HG02588 (cell line): ENCODE measurements at regions not wholly inside any gene's neighbourhood (a gene's known extent, or its start where the extent isn't known, plus 50 kb on each side); places are given as distances from the start of the nearest gene placed in this dataset.
"Not testable (repeated sequence)": the region's sequence is repeated elsewhere in the genome, so short reads cannot be mapped to it uniquely, and the experiment has no call there.

Source experiments
- ATAC-seq: cut with Tn5 transposase; IDR thresholded peaks from one replicate; pipeline ENCODE4 v1.9.1; 2021; ENCODE audit warnings: mild to moderate bottlenecking, moderate library complexity; ENCODE audit not compliant: unreplicated experiment

DNA sequence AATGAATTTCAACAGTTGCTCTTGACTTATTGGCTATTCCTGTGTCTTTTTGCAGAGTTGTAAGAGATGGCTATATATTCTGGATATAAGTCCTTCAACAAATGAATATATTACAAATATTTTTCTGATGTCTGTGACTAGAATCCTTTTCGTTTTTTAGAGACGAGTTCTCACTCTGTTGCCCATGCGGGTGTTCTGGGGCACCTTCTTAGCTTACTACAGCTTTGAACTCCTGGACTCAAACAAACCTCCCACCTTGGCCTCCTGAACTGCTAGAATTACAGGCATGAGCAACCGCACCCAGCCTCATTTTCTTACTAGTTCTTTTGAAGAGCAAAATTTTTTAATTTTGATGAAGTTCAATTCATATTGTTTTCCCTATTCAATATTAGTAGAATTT, 287.8 kb downstream of the LIG4 start:
- ATAC-seq = no peak

DNA sequence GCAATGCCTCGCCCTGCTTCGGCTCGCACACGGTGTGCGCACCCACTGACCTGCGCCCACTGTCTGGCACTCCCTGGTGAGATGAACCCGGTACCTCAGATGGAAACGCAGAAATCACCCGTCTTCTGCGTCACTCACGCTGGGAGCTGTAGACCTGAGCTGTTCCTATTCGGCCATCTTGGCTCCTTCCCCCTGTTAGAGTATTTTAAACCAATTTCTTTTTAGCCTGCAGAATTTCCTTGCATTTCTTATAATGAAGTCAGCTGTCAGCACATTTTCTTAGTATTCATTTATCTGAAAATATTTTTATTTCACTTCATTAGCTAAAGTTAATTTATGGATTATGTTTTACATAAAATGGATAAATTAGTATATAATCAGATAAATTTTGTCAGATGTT, 288.8 kb downstream of the LIG4 start:
- not testable (repeated sequence) for ATAC-seq

DNA sequence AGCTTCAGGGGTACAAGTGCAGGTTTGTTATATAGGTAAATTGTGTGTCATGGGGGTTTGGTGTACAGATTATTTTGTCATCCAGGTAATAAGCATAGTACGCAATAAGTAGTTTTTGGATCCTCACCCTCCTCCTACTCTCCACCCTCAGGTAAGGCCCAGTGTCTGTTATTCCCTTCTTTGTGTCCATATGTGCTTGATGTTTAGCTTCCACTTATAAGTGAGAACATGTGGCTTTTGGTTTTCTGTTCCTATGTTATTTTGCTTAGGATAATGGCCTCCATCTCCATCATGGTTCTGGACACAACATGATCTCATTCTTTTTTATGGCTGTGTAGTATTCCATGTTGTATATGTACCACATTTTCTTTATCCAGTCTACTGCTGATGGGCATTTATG, 298.4 kb downstream of the LIG4 start:
- ATAC-seq = not testable (repeated sequence)

DNA sequence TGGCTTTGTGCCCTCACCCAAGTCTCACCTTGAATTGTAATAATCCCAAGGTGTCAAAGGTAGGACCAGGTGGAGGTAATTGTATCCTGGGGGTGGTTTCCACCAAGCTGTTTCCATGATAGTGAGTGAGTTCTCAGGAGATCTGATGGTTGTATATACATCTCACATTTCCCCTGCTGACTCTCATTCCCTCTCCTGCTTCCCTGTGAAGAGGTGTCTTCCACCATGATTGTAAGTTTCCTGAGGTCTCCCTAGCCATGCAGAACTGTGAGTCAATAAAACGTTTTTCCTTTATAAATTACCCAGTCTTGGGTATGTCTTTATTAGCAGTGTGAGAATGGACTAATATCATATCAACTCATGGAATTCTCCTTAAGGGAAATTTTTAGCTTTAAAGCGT, 302.6 kb downstream of the LIG4 start:
- no peak for ATAC-seq

DNA sequence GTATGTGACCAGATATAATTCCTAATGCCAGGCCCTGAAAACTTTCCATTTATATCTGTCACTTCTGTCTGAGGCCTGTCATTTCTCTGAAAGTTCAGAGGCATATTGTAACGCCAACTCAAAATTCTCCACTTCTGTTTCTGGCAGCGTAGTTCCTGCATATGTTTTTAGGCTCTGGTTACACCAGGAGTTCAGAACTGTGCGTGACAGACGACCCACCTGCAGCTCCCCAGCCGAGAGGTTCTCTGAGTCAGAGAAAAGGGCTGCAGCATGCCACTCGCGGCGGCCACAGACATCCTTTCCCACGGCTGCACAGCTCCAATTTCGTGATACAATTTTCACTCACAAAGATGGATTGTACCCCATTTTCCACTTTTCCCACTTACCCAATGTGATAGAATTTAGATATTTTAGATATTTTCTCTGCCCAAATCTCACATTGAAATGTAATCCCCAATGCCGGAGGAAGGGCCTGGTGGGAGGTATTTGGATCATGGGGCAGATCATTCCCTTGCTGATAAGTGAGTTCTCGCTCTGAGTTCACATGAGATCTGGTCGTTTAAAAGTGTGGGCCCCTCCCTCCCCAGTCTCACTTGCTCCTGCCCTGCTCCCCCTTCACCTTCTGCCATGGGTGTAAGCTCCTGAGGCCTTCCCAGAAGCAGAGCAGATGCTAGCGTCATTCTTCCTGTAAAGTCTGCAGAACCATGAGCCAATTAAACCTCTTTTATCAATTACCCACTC, 308.1 kb downstream of the LIG4 start:
- no peak for ATAC-seq

DNA sequence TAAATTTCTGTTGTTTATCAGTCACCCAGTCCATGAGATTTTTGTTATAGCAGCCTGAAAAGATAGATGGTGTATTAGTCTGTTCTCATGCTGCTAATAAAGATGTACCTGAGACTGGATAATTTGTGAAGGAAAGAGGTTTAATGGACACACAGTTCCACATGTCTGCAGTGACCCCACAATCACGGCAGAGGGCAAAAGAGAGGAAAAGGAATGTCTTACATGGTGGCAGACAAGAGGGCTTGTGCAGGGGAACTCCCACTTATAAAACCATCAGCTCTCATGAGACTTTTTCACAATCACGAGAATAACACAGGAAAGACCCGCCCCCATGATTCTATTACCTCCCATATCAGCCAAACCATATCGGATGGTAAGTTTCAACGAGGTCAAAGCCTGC, 309.2 kb downstream of the LIG4 start:
- ATAC-seq = no peak

GRCh38 chr13:107901996-107902562, 313.3 kb downstream of the LIG4 start:
- ATAC-seq = no peak

- ATAC-seq = no peak
Measured at GRCh38 chr13:107901230-107901629, 314.1 kb downstream of the LIG4 start.

GRCh38 chr13:107900775-107901174, 314.6 kb downstream of the LIG4 start:
- ATAC-seq = no peak

- ATAC-seq = no peak
Measured at GRCh38 chr13:107886118-107886517, 329.2 kb downstream of the LIG4 start.

- no peak for ATAC-seq
Measured at GRCh38 chr13:107884564-107884963, 330.8 kb downstream of the LIG4 start.

GRCh38 chr13:107883561-107884175, 331.7 kb downstream of the LIG4 start:
- no peak for ATAC-seq

DNA sequence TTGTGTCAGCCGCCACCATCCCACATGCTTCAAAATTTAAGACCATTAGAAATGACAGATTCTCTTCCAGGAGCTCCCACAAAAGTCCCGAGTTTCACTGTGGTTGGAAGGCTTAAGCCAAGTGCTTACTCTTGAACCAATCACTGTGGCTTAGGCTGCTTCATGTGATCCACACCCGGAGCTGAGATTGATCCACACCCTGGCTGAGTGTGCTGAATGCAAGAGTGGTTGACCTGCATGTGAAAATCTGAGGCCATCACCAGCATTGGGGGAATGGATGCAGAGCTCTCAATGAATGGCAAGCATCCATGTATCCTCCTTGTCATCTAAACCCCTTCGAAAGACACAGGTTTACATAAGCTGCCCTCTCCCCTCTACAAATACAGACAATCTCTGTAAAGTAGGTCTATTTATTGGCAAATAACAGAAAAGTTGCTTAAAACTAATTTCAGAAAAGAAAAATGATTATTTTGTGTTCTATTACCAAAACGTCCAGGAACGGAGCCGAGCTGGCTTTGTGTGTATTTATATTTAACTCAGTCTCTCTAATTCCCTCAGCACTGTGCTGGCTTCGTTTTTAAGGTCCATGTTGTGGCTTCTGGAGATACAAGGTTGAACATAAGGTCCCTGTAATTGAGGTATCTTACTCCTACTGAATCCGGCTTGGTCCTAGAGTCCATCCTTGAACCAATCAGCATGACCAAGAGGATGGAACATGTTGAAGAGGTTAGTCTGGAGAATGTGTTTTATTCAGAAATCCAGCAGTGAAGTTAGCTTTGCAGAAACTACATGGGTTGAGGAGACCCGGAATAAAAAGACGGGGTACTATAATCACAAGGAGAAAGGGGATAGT, 332.4 kb downstream of the LIG4 start:
- no peak for ATAC-seq

DNA sequence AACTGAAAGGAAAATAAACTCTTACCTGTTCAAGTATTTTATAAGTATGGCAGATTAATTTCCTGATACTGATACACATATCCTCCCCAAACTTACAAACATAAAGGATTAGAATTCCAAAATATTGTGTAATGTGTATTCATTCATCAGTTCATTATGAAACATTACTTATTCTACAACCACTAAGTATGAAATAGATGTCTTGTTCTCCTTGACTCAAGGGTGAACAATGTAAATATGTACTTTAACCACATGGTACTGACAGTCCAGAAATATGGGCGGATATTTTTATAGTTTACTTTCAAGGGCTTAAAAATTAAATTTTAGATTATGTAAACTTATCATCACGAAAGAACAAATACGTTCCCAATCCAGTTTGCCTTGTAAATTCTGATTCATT, 334.0 kb downstream of the LIG4 start:
- ATAC-seq = no peak

GRCh38 chr13:107874456-107874855, 340.9 kb downstream of the LIG4 start:
- ATAC-seq = no peak

GRCh38 chr13:107873926-107874325, 341.4 kb downstream of the LIG4 start:
- no peak for ATAC-seq

GRCh38 chr13:107870400-107870799, 344.9 kb downstream of the LIG4 start:
- no peak for ATAC-seq

GRCh38 chr13:107867701-107868661, 347.4 kb downstream of the LIG4 start:
- no peak for ATAC-seq

GRCh38 chr13:107866941-107867623, 348.3 kb downstream of the LIG4 start:
- ATAC-seq = no peak
